GM10266 (cell line): ENCODE measurements at regions not wholly inside any gene's neighbourhood (a gene's known extent, or its start where the extent isn't known, plus 50 kb on each side); places are given as distances from the start of the nearest gene placed in this dataset.

Experiments
- DNase-seq: peaks from one replicate; pipeline ENCODE4 v3.0.0; 2012; ENCODE audit errors: extremely low spot score
- TF ChIP-seq, protein P1 (sequence below): IDR thresholded peaks from 2 replicates; pipeline ENCODE4 v1.5.1; 2012; ENCODE audit warnings: mild to moderate bottlenecking, low read depth; ENCODE audit not compliant: control insufficient read depth, insufficient read depth; ENCODE audit errors: missing control alignments

DNA sequence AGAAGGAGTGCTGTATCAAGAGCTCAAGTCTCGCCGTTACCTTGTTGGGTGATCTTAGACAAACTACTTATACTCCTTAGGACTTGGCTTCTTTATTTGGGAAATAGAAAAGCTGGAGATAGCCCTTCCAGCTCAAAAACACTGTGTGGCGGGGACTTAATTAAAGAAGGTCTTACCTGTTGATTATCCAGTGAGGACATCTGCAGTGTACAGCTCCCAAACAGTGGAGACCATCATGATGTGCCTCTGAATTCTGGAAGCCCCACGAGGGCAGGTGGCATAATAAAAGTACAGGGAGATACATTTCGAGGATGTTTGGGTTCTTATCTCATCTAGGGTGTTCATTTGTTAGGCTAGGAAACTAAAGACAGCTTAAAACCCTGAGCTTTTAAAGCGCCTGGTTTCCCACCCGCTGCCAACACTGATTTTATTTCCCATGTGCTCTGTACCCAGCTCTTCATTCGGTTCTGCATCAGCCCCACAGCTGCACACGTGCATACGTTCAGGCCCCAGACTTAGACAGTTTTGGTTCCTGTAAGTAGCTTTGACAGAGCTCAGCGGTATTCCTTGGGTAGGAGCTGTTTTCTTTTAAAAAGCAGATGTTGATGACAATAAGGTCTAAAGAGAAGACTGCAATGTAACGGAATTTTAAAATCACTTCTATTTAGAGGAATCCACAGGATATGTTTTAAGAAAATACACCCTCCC is 80.5 kb upstream of the SIX2 start:
- TF ChIP-seq, protein P1, sequence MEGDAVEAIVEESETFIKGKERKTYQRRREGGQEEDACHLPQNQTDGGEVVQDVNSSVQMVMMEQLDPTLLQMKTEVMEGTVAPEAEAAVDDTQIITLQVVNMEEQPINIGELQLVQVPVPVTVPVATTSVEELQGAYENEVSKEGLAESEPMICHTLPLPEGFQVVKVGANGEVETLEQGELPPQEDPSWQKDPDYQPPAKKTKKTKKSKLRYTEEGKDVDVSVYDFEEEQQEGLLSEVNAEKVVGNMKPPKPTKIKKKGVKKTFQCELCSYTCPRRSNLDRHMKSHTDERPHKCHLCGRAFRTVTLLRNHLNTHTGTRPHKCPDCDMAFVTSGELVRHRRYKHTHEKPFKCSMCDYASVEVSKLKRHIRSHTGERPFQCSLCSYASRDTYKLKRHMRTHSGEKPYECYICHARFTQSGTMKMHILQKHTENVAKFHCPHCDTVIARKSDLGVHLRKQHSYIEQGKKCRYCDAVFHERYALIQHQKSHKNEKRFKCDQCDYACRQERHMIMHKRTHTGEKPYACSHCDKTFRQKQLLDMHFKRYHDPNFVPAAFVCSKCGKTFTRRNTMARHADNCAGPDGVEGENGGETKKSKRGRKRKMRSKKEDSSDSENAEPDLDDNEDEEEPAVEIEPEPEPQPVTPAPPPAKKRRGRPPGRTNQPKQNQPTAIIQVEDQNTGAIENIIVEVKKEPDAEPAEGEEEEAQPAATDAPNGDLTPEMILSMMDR: no peak

DNA sequence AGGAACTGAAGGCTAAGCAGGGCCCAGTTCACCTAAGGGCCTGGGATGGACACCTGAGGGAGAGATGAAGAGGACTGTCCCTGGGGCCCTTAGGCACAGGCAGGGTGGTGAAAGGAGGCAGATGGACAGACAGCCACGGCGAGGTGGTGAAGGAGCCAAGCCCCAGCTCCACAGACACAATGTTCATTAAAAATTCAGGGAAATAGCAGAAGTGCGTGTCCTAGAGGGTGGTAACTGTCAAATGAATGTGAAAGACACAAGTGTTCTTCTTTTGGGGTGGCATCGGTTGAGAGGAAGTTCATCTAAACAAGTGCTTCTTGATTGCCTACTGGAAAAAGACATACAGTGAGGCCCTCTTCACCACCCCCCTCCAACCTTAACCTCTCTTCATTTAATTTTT is 76.2 kb upstream of the SIX2 start:
- TF ChIP-seq, protein P1: no peak
- no peak for DNase-seq

More for the DNA sequence above, 80.5 kb upstream of the SIX2 start:
- DNase-seq: no peak

DNA sequence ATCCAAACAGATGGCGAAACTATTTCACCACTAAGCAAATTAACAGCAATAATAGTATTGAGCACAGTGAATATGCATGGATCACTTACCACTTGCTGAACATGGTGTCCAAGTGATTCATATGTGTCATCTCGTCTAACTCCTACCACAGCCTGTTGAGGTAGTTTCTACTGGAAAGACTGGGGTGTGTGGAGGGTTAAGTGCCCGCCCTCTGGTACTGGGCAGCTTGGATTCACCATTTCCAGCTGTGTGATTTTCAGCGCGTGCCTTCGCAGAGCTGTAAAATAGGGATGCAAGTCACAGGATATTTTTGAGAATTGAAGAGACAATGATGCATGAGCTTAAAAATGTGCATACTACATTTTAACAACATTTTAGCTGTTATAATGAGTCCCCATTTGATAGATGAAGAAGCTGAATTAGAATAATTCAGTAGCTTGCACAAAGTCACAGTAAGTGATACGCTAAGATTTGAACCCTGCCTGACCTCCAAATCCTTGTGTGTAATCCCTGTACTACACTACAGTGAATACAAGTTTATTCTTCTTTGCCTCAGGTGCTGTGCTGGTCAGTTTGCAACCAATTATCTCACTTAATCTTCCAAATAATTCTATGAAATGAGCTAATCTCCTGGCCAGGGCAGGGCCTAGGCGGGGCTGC is 75.2 kb upstream of the SIX2 start:
- TF ChIP-seq, protein P1: no peak
- no peak for DNase-seq

DNA sequence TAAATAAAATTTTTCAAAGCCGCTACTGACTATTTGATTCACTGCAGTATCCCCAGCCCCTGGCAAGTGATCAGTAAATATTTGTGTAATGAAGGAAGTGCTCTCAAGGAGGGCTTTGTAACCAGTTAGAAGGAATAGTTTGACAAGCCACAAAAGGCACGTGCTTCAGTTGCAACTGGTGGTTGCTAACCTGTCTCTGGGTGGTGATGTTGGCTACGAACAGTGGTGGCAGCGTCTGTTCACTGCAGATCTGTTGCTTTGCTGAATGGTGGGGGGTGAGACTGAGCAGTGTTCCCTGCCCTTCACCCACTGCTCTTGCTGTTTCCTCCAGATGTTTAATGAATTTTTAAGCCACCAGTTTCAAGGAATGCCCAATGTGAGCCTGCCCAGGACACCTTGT is 73.9 kb upstream of the SIX2 start:
- TF ChIP-seq, protein P1: no peak
- DNase-seq: no peak

DNA sequence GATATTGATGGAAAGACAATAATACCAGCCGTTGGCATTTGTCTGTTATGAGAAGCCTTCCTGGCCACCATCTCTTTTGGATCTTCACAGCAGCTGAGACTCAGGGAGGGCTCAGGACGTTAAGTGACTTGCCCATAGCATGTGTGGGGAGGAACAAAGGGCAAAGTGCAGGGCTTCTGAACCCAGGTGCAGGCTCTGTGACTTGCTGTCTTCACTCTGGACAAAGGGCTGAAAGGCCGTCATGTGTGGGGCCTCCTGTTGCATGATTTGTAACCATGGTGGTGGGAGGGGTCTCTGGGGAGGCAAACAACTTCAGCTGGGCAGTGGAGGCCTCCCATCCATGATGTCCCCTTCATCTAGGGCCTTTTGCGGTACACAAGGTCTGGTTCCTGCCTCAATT is 65.5 kb upstream of the SIX2 start:
- DNase-seq: no peak
- TF ChIP-seq, protein P1: no peak

DNA sequence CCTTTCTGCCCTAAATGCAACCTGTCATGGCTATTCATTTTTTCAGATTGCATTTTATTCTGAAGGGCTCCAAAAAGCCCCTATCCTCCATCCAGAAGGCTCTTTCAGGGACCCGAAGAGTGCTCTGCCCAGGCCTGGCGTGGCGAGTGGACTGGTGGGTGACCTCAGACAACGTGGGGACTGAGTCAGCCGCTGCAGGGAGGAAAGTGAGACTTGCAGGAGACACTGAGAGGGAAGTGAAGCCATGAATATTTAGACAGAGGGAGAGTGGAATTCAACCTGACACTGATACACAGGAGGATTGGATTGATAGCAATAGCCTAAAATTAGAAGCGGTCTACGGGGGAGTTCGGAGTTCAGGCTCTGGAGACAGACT is 63.6 kb upstream of the SIX2 start:
- TF ChIP-seq, protein P1: no peak

More for the DNA sequence above, 63.6 kb upstream of the SIX2 start:
- DNase-seq: no peak
